Heart left ventricle (tissue), 13 donors: ENCODE measurements at regions not wholly inside any gene's neighbourhood (a gene's known extent, or its start where the extent isn't known, plus 50 kb on each side); places are given as distances from the start of the nearest gene placed in this dataset.

ENCODE experiments used
- POLR2A ChIP-seq, 2 donors: fragments of 450-650 bp; IDR thresholded peaks; one replicate each; pipeline ENCODE4 v1.6.1; 2017; ENCODE audit warnings: antibody characterized with exemption in 2 of 2, mild to moderate bottlenecking in 2 of 2, moderate library complexity in 2 of 2
- TF ChIP-seq, protein P1 (sequence below), 12 donors: fragments of 200-600 bp; sonication (generic) in 4 of 12; IDR thresholded peaks; one replicate each; pipeline versions ENCODE4 v1.5.0 to v1.8.0; 2018 to 2022; ENCODE audit warnings: antibody characterized with exemption in 12 of 12, mild to moderate bottlenecking in 5 of 12
- donor health status: ischemic (EF 13 %, LVEDD 7.1; RV severe dilation, severe dysfunction).
- donor health status: DM: no; HTN: yes; CAD: no.
- donor health status: DM: no; HTN: no; CAD: no.
- donor health status: ischemic (EF 25% LVEDD 6.9; RV normal size, moderate dysfunction).
- donor health status: ischemic (EF 25% LVEDD 5.7; RV mildly dilated, moderate dysfunction).
- donor health status: ischemic (EF 35%, LVEDD 5.7; RV mildly dilated, moderate dysfunction).
- donor health status: nonischemic (EF 11% LVEDD 7.7; RV severe dilation, severe dysfunction).
- donor health status: DM: yes; HTN: yes; CAD: no.
- donor health status: PGD.
- donor health status: ischemic (EF 29% LVEDD 5.4; RV normal size, mild dysfunction).
- donor health status: nonischemic (EF 23%, LVEDD 6.1; RV moderate dilation, normal function).

GRCh38 chr1:29832471-29832870 lies 596.1 kb downstream of the PTPRU start:
- TF ChIP-seq, protein P1, sequence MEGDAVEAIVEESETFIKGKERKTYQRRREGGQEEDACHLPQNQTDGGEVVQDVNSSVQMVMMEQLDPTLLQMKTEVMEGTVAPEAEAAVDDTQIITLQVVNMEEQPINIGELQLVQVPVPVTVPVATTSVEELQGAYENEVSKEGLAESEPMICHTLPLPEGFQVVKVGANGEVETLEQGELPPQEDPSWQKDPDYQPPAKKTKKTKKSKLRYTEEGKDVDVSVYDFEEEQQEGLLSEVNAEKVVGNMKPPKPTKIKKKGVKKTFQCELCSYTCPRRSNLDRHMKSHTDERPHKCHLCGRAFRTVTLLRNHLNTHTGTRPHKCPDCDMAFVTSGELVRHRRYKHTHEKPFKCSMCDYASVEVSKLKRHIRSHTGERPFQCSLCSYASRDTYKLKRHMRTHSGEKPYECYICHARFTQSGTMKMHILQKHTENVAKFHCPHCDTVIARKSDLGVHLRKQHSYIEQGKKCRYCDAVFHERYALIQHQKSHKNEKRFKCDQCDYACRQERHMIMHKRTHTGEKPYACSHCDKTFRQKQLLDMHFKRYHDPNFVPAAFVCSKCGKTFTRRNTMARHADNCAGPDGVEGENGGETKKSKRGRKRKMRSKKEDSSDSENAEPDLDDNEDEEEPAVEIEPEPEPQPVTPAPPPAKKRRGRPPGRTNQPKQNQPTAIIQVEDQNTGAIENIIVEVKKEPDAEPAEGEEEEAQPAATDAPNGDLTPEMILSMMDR (IDR thresholded peaks at IDR 0.05), result no peak
- no peak for TF ChIP-seq POLR2A (IDR thresholded peaks at IDR 0.05)
